ENCODE measurements at regions not wholly inside any gene's neighbourhood (a gene's known extent, or its start where the extent isn't known, plus 50 kb on each side); places are given as distances from the start of the nearest gene placed in this dataset.

- Histone ChIP-seq H3K9me3 (ENCODE audit: control insufficient read depth, low read depth, low read length) (no peaks in the 10 kb centered on the region), H3K27me3 (ENCODE audit: control insufficient read depth, insufficient read depth, low read length) (no peaks in the 10 kb centered on the region), H3K27ac (ENCODE audit: low read length) (no peak overlapping the region), H3K4me3 (ENCODE audit: low read length) (no peak overlapping the region), H3K4me1 (ENCODE audit: control insufficient read depth, low read depth, low read length) (no peaks in the 10 kb centered on the region), H3K36me3 (ENCODE audit: control insufficient read depth, low read depth, low read length) (no peaks in the 10 kb centered on the region), H3K9ac (ENCODE audit: low read length) (no peak overlapping the region)
Observed at GRCh38 chr15:96502196-96502595, 171.7 kb downstream of the NR2F2 start.

GRCh38 chr15:96503276-96503675 lies 172.8 kb downstream of the NR2F2 start:
- no peaks in the 10 kb centered on the region for H3K4me1 ChIP-seq (ENCODE audit: control insufficient read depth, low read depth, low read length)
- H3K9me3 ChIP-seq (ENCODE audit: control insufficient read depth, low read depth, low read length): no peaks in the 10 kb centered on the region
- no peaks in the 10 kb centered on the region for H3K27me3 ChIP-seq (ENCODE audit: control insufficient read depth, insufficient read depth, low read length)
- H3K36me3 ChIP-seq (ENCODE audit: control insufficient read depth, low read depth, low read length): no peaks in the 10 kb centered on the region
- no peak overlapping the region for H3K4me3 ChIP-seq (ENCODE audit: low read length)
- no peak overlapping the region for H3K27ac ChIP-seq (ENCODE audit: low read length)
- no peak overlapping the region for H3K9ac ChIP-seq (ENCODE audit: low read length)

- no peak overlapping the region for H3K27ac ChIP-seq (ENCODE audit: low read length)
- no peaks in the 10 kb centered on the region for H3K36me3 ChIP-seq (ENCODE audit: control insufficient read depth, low read depth, low read length)
- H3K9me3 ChIP-seq (ENCODE audit: control insufficient read depth, low read depth, low read length): no peaks in the 10 kb centered on the region
- no peaks in the 10 kb centered on the region for H3K27me3 ChIP-seq (ENCODE audit: control insufficient read depth, insufficient read depth, low read length)
- H3K4me1 ChIP-seq (ENCODE audit: control insufficient read depth, low read depth, low read length): no peaks in the 10 kb centered on the region
- H3K9ac ChIP-seq (ENCODE audit: low read length): no peak overlapping the region
- no peak overlapping the region for H3K4me3 ChIP-seq (ENCODE audit: low read length)
Observed at GRCh38 chr15:96504371-96504770, 173.9 kb downstream of the NR2F2 start.

GRCh38 chr15:96505014-96505413 lies 174.5 kb downstream of the NR2F2 start:
- Histone ChIP-seq H3K4me3 (ENCODE audit: low read length) (no peak overlapping the region), H3K27me3 (ENCODE audit: control insufficient read depth, insufficient read depth, low read length) (no peaks in the 10 kb centered on the region)

GRCh38 chr15:96514607-96515285 lies 184.2 kb downstream of the NR2F2 start:
- Histone ChIP-seq H3K4me3 (ENCODE audit: low read length) (no peak overlapping the region), H3K36me3 (ENCODE audit: control insufficient read depth, low read depth, low read length) (no peaks in the 10 kb centered on the region), H3K4me1 (ENCODE audit: control insufficient read depth, low read depth, low read length) (no peaks in the 10 kb centered on the region), H3K27me3 (ENCODE audit: control insufficient read depth, insufficient read depth, low read length) (no peaks in the 10 kb centered on the region), H3K27ac (ENCODE audit: low read length) (no peak overlapping the region), H3K9ac (ENCODE audit: low read length) (no peak overlapping the region), H3K9me3 (ENCODE audit: control insufficient read depth, low read depth, low read length) (no peaks in the 10 kb centered on the region)

More at GRCh38 chr15:96505014-96505413, 174.5 kb downstream of the NR2F2 start:
- Histone ChIP-seq H3K27ac (ENCODE audit: low read length) (no peak overlapping the region), H3K36me3 (ENCODE audit: control insufficient read depth, low read depth, low read length) (no peaks in the 10 kb centered on the region), H3K9ac (ENCODE audit: low read length) (no peak overlapping the region), H3K9me3 (ENCODE audit: control insufficient read depth, low read depth, low read length) (no peaks in the 10 kb centered on the region), H3K4me1 (ENCODE audit: control insufficient read depth, low read depth, low read length) (no peaks in the 10 kb centered on the region)

- Histone ChIP-seq H3K27me3 (ENCODE audit: control insufficient read depth, insufficient read depth, low read length) (no peaks in the 10 kb centered on the region), H3K4me3 (ENCODE audit: low read length) (no peak overlapping the region), H3K27ac (ENCODE audit: low read length) (no peak overlapping the region), H3K36me3 (ENCODE audit: control insufficient read depth, low read depth, low read length) (no peaks in the 10 kb centered on the region), H3K9me3 (ENCODE audit: control insufficient read depth, low read depth, low read length) (no peaks in the 10 kb centered on the region), H3K4me1 (ENCODE audit: control insufficient read depth, low read depth, low read length) (no peaks in the 10 kb centered on the region), H3K9ac (ENCODE audit: low read length) (no peak overlapping the region)
Observed at GRCh38 chr15:96515371-96515770, 184.9 kb downstream of the NR2F2 start.

GRCh38 chr15:96521386-96521785 lies 190.9 kb downstream of the NR2F2 start:
- Histone ChIP-seq H3K4me3 (ENCODE audit: low read length) (no peak overlapping the region), H3K9me3 (ENCODE audit: control insufficient read depth, low read depth, low read length) (no peaks in the 10 kb centered on the region), H3K27ac (ENCODE audit: low read length) (no peak overlapping the region), H3K4me1 (ENCODE audit: control insufficient read depth, low read depth, low read length) (no peaks in the 10 kb centered on the region), H3K36me3 (ENCODE audit: control insufficient read depth, low read depth, low read length) (no peaks in the 10 kb centered on the region), H3K9ac (ENCODE audit: low read length) (no peak overlapping the region), H3K27me3 (ENCODE audit: control insufficient read depth, insufficient read depth, low read length) (no peaks in the 10 kb centered on the region)

GRCh38 chr15:96524676-96525417 lies 194.3 kb downstream of the NR2F2 start:
- H3K4me1 ChIP-seq (ENCODE audit: control insufficient read depth, low read depth, low read length): no peaks in the 10 kb centered on the region
- no peak overlapping the region for H3K27ac ChIP-seq (ENCODE audit: low read length)
- H3K27me3 ChIP-seq (ENCODE audit: control insufficient read depth, insufficient read depth, low read length): no peaks in the 10 kb centered on the region
- no peak overlapping the region for H3K4me3 ChIP-seq (ENCODE audit: low read length)
- H3K9me3 ChIP-seq (ENCODE audit: control insufficient read depth, low read depth, low read length): no peaks in the 10 kb centered on the region
- no peaks in the 10 kb centered on the region for H3K36me3 ChIP-seq (ENCODE audit: control insufficient read depth, low read depth, low read length)
- H3K9ac ChIP-seq (ENCODE audit: low read length): no peak overlapping the region

GRCh38 chr15:96535148-96535547 lies 204.6 kb downstream of the NR2F2 start:
- no peaks in the 10 kb centered on the region for H3K27me3 ChIP-seq (ENCODE audit: control insufficient read depth, insufficient read depth, low read length)
- H3K36me3 ChIP-seq (ENCODE audit: control insufficient read depth, low read depth, low read length): no peaks in the 10 kb centered on the region
- H3K9ac ChIP-seq (ENCODE audit: low read length): no peak overlapping the region

GRCh38 chr15:96538491-96538890 lies 208.0 kb downstream of the NR2F2 start:
- Histone ChIP-seq H3K36me3 (ENCODE audit: control insufficient read depth, low read depth, low read length) (no peaks in the 10 kb centered on the region), H3K9me3 (ENCODE audit: control insufficient read depth, low read depth, low read length) (no peaks in the 10 kb centered on the region), H3K27me3 (ENCODE audit: control insufficient read depth, insufficient read depth, low read length) (no peaks in the 10 kb centered on the region), H3K4me1 (ENCODE audit: control insufficient read depth, low read depth, low read length) (peaks cover 21% of the 10 kb centered on the region), H3K9ac (ENCODE audit: low read length) (no peak overlapping the region), H3K27ac (ENCODE audit: low read length) (no peak overlapping the region), H3K4me3 (ENCODE audit: low read length) (no peak overlapping the region)

More at GRCh38 chr15:96535148-96535547, 204.6 kb downstream of the NR2F2 start:
- no peaks in the 10 kb centered on the region for H3K9me3 ChIP-seq (ENCODE audit: control insufficient read depth, low read depth, low read length)
- H3K4me1 ChIP-seq (ENCODE audit: control insufficient read depth, low read depth, low read length): peaks cover 34% of the 10 kb centered on the region
- no peak overlapping the region for H3K4me3 ChIP-seq (ENCODE audit: low read length)
- no peak overlapping the region for H3K27ac ChIP-seq (ENCODE audit: low read length)

GRCh38 chr15:96540283-96540682 lies 209.8 kb downstream of the NR2F2 start:
- H3K9me3 ChIP-seq (ENCODE audit: control insufficient read depth, low read depth, low read length): no peaks in the 10 kb centered on the region
- peaks cover 17% of the 10 kb centered on the region for H3K4me1 ChIP-seq (ENCODE audit: control insufficient read depth, low read depth, low read length)
- no peak overlapping the region for H3K4me3 ChIP-seq (ENCODE audit: low read length)
- no peaks in the 10 kb centered on the region for H3K36me3 ChIP-seq (ENCODE audit: control insufficient read depth, low read depth, low read length)
- H3K27ac ChIP-seq (ENCODE audit: low read length): no peak overlapping the region
- no peak overlapping the region for H3K9ac ChIP-seq (ENCODE audit: low read length)
- H3K27me3 ChIP-seq (ENCODE audit: control insufficient read depth, insufficient read depth, low read length): no peaks in the 10 kb centered on the region

Measured in iPS-18a (cell line).